HAP-1 (cell line): ENCODE measurements at regions not wholly inside any gene's neighbourhood (a gene's known extent, or its start where the extent isn't known, plus 50 kb on each side); places are given as distances from the start of the nearest gene placed in this dataset.

Experiments used
- DNase-seq, 2 experiments: peaks; one replicate each; pipeline ENCODE4 v3.0.0-alpha.2; 2016 to 2020; ENCODE audit warnings: low spot score in 2 of 2
- H3K27me3 ChIP-seq: fragments of 250-450 bp; sonication (Bioruptor Pico); 2 replicates; pipeline ENCODE4 v1.5.1; 2020; ENCODE audit warnings: low read depth, mild to moderate bottlenecking, moderate library complexity
- H3K36me3 ChIP-seq: fragments of 250-450 bp; sonication (Bioruptor Pico); replicated peaks from 2 replicates; pipeline ENCODE4 v1.5.1; 2020; ENCODE audit warnings: mild to moderate bottlenecking
- H3K4me1 ChIP-seq: fragments of 250-450 bp; sonication (Bioruptor Pico); 2 replicates; pipeline ENCODE4 v1.5.1; 2020; ENCODE audit warnings: mild to moderate bottlenecking
- H3K4me3 ChIP-seq: fragments of 250-450 bp; sonication (Bioruptor Pico); 2 replicates; pipeline ENCODE4 v1.5.1; 2020; ENCODE audit warnings: mild to moderate bottlenecking, moderate library complexity
- H3K9me3 ChIP-seq: fragments of 250-450 bp; sonication (Bioruptor Pico); 2 replicates; pipeline ENCODE4 v1.5.1; 2020; ENCODE audit warnings: mild to moderate bottlenecking, moderate library complexity
- in situ Hi-C: fragments of 300-500 bp; cut with MboI; formaldehyde crosslinking; loops from 3 replicates; pipeline ENCODE4 v1.14.3; 2020; ENCODE audit warnings: low sequenced_read_pairs, inconsistent platforms, mixed read lengths

DNA sequence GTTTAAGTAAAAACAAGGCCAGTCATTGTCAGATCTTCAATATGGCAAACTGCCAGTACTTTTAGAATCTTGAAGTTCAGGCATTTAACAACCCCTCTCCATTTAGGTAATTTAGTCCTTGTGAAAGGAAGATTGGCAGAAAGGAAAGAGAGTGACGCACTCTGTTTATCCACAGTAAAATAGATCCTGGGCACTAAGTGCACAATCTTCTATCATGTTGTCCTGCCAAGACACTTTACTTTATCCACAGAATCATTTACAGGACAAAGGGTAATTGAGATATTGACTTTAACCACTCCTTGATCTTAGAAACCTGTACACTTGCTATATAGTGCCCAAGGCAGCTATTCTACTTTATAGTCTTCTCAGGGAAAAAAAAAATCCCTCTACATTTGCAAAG, 786.4 kb upstream of the SLITRK1 start:
- in situ Hi-C loops: no loop called here
- H3K4me3 ChIP-seq: no peak overlapping the region

DNA sequence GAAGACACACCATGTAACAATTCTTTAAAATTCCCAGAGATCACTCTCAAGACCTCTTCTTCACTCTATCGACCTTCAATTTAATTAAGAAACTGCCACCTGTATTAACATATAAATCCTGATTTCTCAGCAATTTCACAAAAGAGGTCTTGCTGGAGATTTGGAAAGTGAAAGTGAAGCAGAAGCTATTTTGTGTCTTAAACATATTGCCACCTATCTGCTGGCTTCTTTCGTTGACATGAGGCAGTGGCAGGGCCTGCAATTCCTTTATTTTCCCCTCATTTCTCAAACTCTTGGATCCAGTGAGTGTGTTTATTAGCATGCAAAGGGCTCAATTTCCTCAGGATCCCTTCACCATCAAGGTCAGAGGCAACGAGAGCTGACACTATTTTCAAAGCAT, 780.2 kb upstream of the SLITRK1 start:
- Histone ChIP-seq H3K4me3 (no peak overlapping the region), H3K4me1 (peaks cover 13% of the 10 kb centered on the region), H3K9me3 (no peaks in the 10 kb centered on the region), H3K36me3 (no peaks in the 10 kb centered on the region), H3K27me3 (no peaks in the 10 kb centered on the region)
- no peak for DNase-seq
- in situ Hi-C loops: no loop called here

More for the DNA sequence above, 786.4 kb upstream of the SLITRK1 start:
- Histone ChIP-seq H3K9me3 (no peaks in the 10 kb centered on the region), H3K36me3 (no peaks in the 10 kb centered on the region), H3K27me3 (no peaks in the 10 kb centered on the region), H3K4me1 (no peaks in the 10 kb centered on the region; the same call in 1 of the 2 replicates)
- peak in 1 of 2 experiments; percentile 64 for DNase-seq

DNA sequence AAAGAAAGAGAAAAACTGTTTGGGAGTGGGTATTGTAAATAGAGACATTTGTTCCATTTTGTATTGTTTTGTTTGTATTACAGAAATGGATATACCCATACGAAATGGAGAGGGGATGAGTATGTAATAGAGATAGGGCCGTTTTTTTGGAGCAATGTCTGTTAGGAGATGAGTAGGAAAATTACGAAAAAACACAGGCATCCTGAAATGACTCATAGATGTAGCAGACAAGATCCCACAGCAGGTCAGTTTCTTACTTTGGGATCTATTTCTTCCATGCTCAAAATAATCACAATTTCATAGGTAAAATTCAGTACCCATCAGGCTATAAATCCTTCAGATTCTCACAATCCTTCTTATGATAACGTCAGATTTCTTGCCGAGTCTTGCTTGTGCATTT, 779.4 kb upstream of the SLITRK1 start:
- H3K9me3 ChIP-seq: no peaks in the 10 kb centered on the region
- H3K27me3 ChIP-seq: no peaks in the 10 kb centered on the region
- in situ Hi-C loops: no loop called here
- H3K36me3 ChIP-seq: no peaks in the 10 kb centered on the region
- no peak for DNase-seq
- H3K4me1 ChIP-seq: peaks cover 13% of the 10 kb centered on the region
- no peak overlapping the region for H3K4me3 ChIP-seq

DNA sequence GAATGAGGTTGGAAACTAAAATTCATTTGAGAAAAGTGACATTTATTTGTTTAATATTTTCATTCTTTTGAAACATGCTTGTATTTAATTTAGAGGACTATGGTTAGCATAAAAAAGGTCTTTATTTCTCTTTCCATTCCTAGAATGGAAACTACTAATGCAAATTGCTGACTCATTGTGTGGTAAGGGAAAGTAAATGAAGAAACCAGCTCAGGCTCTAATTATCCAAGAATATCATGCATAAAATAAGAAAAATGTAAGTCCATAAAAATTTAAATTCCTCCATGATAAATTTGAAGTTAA, 777.0 kb upstream of the SLITRK1 start:
- H3K4me1 ChIP-seq: peaks cover 13% of the 10 kb centered on the region
- in situ Hi-C loops: no loop called here
- peak in 1 of 2 experiments; percentile 18 for DNase-seq
- H3K9me3 ChIP-seq: no peaks in the 10 kb centered on the region
- H3K36me3 ChIP-seq: no peaks in the 10 kb centered on the region
- no peak overlapping the region for H3K4me3 ChIP-seq
- no peaks in the 10 kb centered on the region for H3K27me3 ChIP-seq

DNA sequence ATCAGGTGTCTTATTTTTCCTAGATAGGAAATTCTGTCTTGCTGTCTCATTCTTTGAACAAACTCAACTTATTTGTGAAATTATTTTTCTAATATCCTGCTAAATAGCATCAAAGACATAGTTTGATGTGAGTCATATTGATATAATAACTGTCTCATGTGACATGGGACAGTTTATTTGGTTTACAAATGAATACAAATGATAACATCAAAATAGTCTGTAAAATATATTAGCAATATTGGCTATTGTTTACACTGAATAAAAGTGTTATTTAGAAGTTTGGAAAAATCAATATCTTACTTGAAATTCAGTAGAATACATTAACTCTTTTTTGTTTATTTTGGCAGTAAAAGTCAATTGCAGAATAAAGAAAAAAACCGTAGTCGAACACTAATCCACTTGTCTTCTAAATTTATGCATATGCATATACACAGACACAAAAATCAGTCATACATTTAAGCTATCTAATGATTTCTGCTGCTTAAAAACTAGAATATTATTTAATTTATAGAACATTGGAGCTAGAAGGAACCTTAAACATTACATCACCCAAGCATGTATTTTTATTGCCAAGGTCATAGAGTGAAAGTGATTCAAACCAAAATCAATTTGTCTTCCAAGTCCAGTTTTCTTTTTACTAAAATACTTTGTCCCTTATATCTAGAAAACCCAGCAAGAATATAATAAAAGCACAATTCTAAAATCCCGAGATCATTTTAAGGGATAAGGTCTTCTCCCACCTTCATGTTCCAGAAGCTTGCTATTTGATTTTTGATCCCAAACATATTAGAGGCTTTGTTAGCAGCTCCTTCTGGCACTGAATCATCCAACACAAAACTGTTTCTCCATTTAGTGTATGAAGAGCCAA, 776.5 kb upstream of the SLITRK1 start:
- in situ Hi-C loops: no loop called here
- Histone ChIP-seq H3K27me3 (no peaks in the 10 kb centered on the region), H3K4me3 (no peak overlapping the region), H3K36me3 (no peaks in the 10 kb centered on the region), H3K9me3 (no peaks in the 10 kb centered on the region), H3K4me1 (peaks cover 13% of the 10 kb centered on the region)
- DNase-seq: peak in 1 of 2 experiments; percentile 55

DNA sequence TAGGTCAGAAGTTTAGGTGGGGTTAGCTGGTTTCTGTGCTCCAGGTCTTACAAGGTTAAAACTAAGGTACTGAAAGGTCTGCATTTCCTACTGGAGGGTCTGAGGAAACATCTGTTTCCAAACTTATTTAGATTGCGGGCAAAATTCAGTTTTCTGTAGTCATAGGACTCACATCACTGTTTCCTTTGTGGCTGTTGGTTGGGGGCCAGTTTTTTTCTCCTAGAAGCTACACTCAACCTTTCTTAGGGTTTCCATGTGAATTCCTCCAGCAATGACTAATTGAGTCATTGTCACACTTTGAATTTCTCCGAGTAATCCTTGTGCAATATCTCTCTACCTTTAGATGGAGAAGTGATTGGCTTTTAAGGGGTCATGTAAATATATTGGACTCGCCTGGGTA, 773.4 kb upstream of the SLITRK1 start:
- H3K4me1 ChIP-seq: peaks cover 13% of the 10 kb centered on the region
- H3K4me3 ChIP-seq: no peak overlapping the region
- no peak for DNase-seq
- no peaks in the 10 kb centered on the region for H3K36me3 ChIP-seq
- no peaks in the 10 kb centered on the region for H3K27me3 ChIP-seq
- no peaks in the 10 kb centered on the region; the same call in 1 of the 2 replicates for H3K9me3 ChIP-seq
- in situ Hi-C loops: no loop called here

DNA sequence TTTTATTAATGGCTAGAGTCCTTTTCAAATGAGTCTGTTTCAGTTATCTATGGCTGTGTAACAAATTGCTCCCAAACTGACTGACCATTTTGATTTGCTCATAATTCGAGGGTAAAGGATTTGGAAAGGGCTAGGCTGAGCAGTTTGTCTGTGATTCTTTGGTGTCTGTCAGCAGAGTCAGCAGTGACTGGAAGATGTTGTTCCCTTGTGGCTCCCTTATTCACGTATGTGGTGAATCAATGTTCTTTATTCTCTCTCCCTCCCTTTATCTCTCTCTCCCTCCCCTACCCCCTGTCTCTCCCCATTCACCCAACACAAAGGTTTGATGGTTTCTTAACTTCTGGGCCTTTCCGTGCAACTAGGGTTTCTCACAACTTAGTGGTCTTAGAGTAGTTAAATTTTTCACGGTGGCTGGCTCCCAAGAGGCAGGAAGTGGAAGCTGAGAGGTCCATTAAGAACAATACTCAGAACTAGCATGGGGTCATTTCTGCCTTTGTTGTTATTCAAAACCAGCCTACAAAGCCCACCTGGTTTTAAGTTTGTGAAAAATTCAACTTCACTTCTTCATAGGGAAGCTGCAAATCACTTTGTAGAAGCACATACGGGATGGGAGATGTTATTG, 772.5 kb upstream of the SLITRK1 start:
- in situ Hi-C loops: no loop called here
- DNase-seq: no peak

DNA sequence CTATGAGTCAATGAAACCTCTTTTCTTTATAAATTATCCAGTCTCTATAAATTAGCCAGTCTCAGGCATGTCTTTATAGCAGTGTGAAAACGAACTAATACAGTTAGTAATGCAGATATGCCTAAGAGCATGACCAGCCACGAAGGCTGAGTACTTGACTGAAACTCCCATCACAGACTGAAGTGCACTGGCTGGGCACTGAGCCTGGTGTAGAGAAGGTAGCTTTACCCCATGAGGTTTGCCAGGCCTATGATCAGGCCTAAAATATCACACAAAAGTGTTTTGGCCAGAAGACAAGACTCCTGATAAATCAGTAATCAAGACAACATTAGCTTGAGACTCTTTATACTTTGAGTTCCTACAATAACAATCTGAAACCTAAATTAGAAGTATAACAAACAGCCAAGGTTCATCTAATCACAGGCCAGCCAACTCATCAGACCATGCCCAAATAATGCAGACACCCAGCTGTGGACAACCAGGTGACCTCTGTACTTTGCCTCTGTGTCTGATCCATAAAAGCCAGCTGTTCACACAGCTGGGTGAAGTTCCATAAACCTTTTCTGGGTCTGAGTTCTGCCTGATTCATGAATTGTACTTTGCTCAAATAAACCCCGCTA, 771.8 kb upstream of the SLITRK1 start:
- no peak for DNase-seq
- Histone ChIP-seq H3K9me3 (no peaks in the 10 kb centered on the region; the same call in 1 of the 2 replicates), H3K4me1 (peaks cover 8% of the 10 kb centered on the region), H3K36me3 (no peaks in the 10 kb centered on the region), H3K4me3 (no peak overlapping the region), H3K27me3 (no peaks in the 10 kb centered on the region)
- in situ Hi-C loops: no loop called here

More for the DNA sequence above, 772.5 kb upstream of the SLITRK1 start:
- Histone ChIP-seq H3K4me3 (no peak overlapping the region), H3K4me1 (peaks cover 13% of the 10 kb centered on the region), H3K36me3 (no peaks in the 10 kb centered on the region), H3K9me3 (no peaks in the 10 kb centered on the region; the same call in 1 of the 2 replicates), H3K27me3 (no peaks in the 10 kb centered on the region)

DNA sequence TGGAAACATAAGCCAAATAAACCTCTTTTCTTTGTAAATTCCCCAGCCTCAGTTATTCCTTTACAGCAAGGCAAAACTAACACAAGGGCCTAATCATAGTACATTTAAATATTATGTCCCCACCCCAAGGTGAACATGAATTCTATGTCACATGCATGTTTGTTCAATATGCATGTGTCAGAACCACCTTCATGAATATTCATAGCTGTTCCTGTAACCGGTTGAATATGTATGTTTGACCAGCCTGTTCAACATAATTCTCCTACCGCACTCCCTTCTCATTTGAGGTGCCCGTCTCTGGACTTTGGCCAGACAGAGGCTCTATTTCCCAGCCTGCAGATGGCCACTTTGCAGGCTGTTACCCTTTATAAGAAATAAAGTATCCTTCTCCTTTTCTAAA, 769.4 kb upstream of the SLITRK1 start:
- Histone ChIP-seq H3K9me3 (no peaks in the 10 kb centered on the region; the same call in 1 of the 2 replicates), H3K4me3 (no peak overlapping the region), H3K27me3 (no peaks in the 10 kb centered on the region), H3K4me1 (no peaks in the 10 kb centered on the region), H3K36me3 (no peaks in the 10 kb centered on the region)
- DNase-seq: no peak
- in situ Hi-C loops: no loop called here

DNA sequence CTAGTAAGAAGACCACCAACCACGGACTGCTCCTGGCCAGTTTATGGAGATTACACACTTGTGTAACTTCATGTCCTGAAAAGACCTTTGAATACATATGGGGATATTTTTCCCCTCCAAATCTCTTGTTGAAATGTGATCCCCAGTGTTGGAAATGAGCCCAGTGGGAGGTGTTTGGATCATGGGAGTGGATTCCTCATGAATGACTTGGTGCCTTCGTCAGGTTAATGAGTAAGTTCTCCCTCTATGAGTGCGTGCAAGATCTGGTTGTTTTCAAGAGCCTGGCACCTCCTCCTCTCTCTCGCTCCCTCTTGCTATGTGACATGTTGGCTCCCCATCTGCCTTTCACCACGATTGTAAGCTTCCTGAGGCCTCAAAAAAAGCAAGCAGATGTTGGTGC, 769.0 kb upstream of the SLITRK1 start:
- H3K9me3 ChIP-seq: no peaks in the 10 kb centered on the region; the same call in 1 of the 2 replicates
- DNase-seq: no peak
- H3K4me1 ChIP-seq: no peaks in the 10 kb centered on the region
- no peaks in the 10 kb centered on the region for H3K27me3 ChIP-seq
- H3K4me3 ChIP-seq: no peak overlapping the region
- no peaks in the 10 kb centered on the region for H3K36me3 ChIP-seq
- in situ Hi-C loops: no loop called here

DNA sequence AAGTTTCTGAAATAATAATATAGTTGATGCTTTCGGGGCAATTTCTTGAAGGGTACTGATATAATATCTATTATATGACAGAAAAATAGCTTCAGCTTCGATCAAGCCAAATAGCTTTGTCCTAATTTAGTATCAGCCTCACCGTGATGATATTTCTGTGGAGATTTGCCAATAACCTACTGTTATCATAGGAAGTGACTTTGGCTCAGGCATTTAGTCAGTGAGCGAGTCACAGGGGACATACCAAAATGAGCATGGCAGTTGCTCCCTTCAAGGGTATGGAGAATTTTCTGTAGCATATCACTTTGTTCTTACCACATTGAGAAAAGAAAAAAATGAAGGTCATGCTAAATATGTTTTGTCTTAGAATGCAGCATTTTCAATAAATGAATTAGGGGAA, 767.6 kb upstream of the SLITRK1 start:
- DNase-seq: no peak
- Histone ChIP-seq H3K4me1 (no peaks in the 10 kb centered on the region), H3K4me3 (no peak overlapping the region), H3K9me3 (no peaks in the 10 kb centered on the region; the same call in 1 of the 2 replicates), H3K36me3 (no peaks in the 10 kb centered on the region), H3K27me3 (no peaks in the 10 kb centered on the region)
- in situ Hi-C loops: no loop called here

DNA sequence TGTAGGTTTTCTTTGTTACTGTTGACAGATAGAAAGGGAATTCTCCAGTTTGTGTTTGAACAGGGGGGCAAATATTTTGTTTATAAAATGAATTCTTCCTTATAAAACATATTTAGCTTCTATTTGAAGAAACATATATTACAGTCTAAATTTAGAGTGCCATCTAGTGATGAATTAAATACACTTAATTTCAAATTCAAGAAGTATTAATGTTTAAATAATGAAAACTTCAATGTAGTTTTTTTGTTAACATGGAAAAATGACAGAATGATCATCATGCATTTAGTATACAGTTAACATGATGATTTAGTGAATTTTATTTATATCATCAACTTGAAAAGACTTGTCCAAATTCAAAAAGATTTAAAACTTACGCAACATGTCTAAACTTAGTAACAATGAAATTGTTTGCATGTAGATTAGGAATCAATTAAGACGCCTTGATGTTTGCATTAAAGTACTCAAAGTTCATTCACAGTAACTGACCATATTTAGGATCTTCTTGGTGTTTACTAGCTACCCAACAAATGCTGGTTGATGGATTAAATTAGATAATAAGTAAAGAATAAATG, 765.9 kb upstream of the SLITRK1 start:
- Histone ChIP-seq H3K4me3 (no peak overlapping the region), H3K27me3 (no peaks in the 10 kb centered on the region), H3K4me1 (no peaks in the 10 kb centered on the region), H3K36me3 (no peaks in the 10 kb centered on the region), H3K9me3 (no peaks in the 10 kb centered on the region; the same call in 1 of the 2 replicates)
- in situ Hi-C loops: no loop called here
- DNase-seq: no peak

DNA sequence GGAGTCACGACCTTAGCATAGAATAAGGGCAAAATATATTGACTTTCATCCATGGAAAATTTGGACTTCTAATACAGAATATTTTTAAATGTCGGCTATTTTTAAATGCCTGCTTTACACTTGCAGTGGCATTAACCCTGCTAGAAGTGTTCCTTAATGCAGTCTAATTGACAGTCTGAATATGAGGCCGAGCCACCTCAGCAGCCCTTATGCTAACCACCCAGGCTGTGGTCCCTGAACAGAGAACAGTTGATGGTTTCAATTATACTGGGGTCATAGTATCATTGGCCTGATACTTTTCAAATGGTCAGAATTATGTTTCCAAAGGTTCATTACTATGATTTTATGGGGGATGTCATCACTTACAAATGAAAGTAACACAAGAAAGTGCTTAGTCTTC, 764.7 kb upstream of the SLITRK1 start:
- H3K4me3 ChIP-seq: no peak overlapping the region
- H3K9me3 ChIP-seq: no peaks in the 10 kb centered on the region; the same call in 1 of the 2 replicates
- no peaks in the 10 kb centered on the region for H3K36me3 ChIP-seq
- no peaks in the 10 kb centered on the region for H3K4me1 ChIP-seq
- no peak for DNase-seq
- in situ Hi-C loops: no loop called here
- H3K27me3 ChIP-seq: no peaks in the 10 kb centered on the region
